ENCODE measurements at regions not wholly inside any gene's neighbourhood (a gene's known extent, or its start where the extent isn't known, plus 50 kb on each side); places are given as distances from the start of the nearest gene placed in this dataset.

GRCh38 chr2:150192701-150193100 lies 294.8 kb downstream of the RND3 start:
- intact Hi-C loops (cut with DNase I; ENCODE audit: low total_unique reads): no loop called here

GRCh38 chr2:150191349-150191748 lies 296.1 kb downstream of the RND3 start:
- H3K27ac ChIP-seq: no peak overlapping the region
- whole genome bisulfite sequencing, 5 donors: 54 to 73% (median 68%) methylated on average over 4 of the region's 4 CpGs
- intact Hi-C loops (cut with DNase I; ENCODE audit: low total_unique reads): no loop called here

More at GRCh38 chr2:150192701-150193100, 294.8 kb downstream of the RND3 start:
- DNase-seq: no peak
- Histone ChIP-seq H3K27ac (no peak overlapping the region), H3K4me3 (no peak overlapping the region), H3K4me1 (no peaks in the 10 kb centered on the region), H3K36me3 (no peaks in the 10 kb centered on the region), H3K27me3 (replicated peaks in 1 of 7) (no peaks in the 10 kb centered on the region), H3K9me3 (peaks cover 0 to 13% (median 2%) of the 10 kb centered on the region in 8 donors)
- WGBS, 5 donors: 93 to 99% (median 96%) methylated on average over 6 of the region's 6 CpGs
- no peak for TF ChIP-seq CTCF (IDR thresholded peaks at IDR 0.05 in 8 of 11, conservative IDR thresholded peaks at IDR 0.05 in 3 of 11)
- TF ChIP-seq POLR2A (IDR thresholded peaks at IDR 0.05): no peak
- no peak for TF ChIP-seq POLR2AphosphoS5 (IDR thresholded peaks at IDR 0.05)

GRCh38 chr2:150190546-150190945 lies 296.9 kb downstream of the RND3 start:
- Histone ChIP-seq H3K4me3 (no peak overlapping the region), H3K36me3 (no peaks in the 10 kb centered on the region), H3K4me1 (no peaks in the 10 kb centered on the region), H3K9me3 (peaks cover 0 to 14% (median 0%) of the 10 kb centered on the region in 8 donors), H3K27me3 (replicated peaks in 1 of 7) (no peaks in the 10 kb centered on the region), H3K27ac (no peak overlapping the region)
- TF ChIP-seq CTCF (IDR thresholded peaks at IDR 0.05 in 8 of 11, conservative IDR thresholded peaks at IDR 0.05 in 3 of 11): no peak
- no peak for TF ChIP-seq POLR2A (IDR thresholded peaks at IDR 0.05)
- no peak for TF ChIP-seq POLR2AphosphoS5 (IDR thresholded peaks at IDR 0.05)
- intact Hi-C loops (cut with DNase I; ENCODE audit: low total_unique reads): no loop called here
- DNase-seq: no peak
- 69 to 93% (median 88%) methylated on average over 1 of the region's 1 CpG for WGBS, 5 donors

More at GRCh38 chr2:150191349-150191748, 296.1 kb downstream of the RND3 start:
- Histone ChIP-seq H3K36me3 (no peaks in the 10 kb centered on the region), H3K4me1 (no peaks in the 10 kb centered on the region), H3K9me3 (peaks cover 0 to 14% (median 0%) of the 10 kb centered on the region in 8 donors), H3K4me3 (no peak overlapping the region), H3K27me3 (replicated peaks in 1 of 7) (no peaks in the 10 kb centered on the region)
- TF ChIP-seq POLR2AphosphoS5 (IDR thresholded peaks at IDR 0.05) (no peak), POLR2A (IDR thresholded peaks at IDR 0.05) (no peak), CTCF (IDR thresholded peaks at IDR 0.05 in 8 of 11, conservative IDR thresholded peaks at IDR 0.05 in 3 of 11) (no peak)
- no peak for DNase-seq

GRCh38 chr2:150188800-150189199 lies 298.7 kb downstream of the RND3 start:
- intact Hi-C loops (cut with DNase I; ENCODE audit: low total_unique reads): no loop called here
- DNase-seq: no peak
- Histone ChIP-seq H3K4me1 (no peaks in the 10 kb centered on the region), H3K27me3 (replicated peaks in 1 of 7) (no peaks in the 10 kb centered on the region), H3K4me3 (no peak overlapping the region), H3K27ac (no peak overlapping the region), H3K36me3 (no peaks in the 10 kb centered on the region), H3K9me3 (peaks cover 0 to 14% (median 0%) of the 10 kb centered on the region in 8 donors)
- TF ChIP-seq POLR2AphosphoS5 (IDR thresholded peaks at IDR 0.05) (no peak), CTCF (IDR thresholded peaks at IDR 0.05 in 8 of 11, conservative IDR thresholded peaks at IDR 0.05 in 3 of 11) (no peak), POLR2A (IDR thresholded peaks at IDR 0.05) (no peak)
- 56 to 78% (median 70%) methylated on average over 2 of the region's 2 CpGs for WGBS, 5 donors

Measured in spleen (tissue), 11 donors.